IMR-90 (cell line): ENCODE measurements at regions not wholly inside any gene's neighbourhood (a gene's known extent, or its start where the extent isn't known, plus 50 kb on each side); places are given as distances from the start of the nearest gene placed in this dataset.

Source experiments
- ATAC-seq: fragments of 200-7000 bp; cut with Tn5 transposase; 2 replicates; pipeline ENCODE4 v1.9.1; 2020; ENCODE audit warnings: low read depth, mild to moderate bottlenecking, moderate library complexity
- BruUV-seq: library from RNA; stranded (reverse); fragments of 400-500 nt; replicated peaks from 2 replicates; lab custom pipeline; 2021; lab: Mats Ljungman, UMichigan
- CTCF ChIA-PET: fragments of 300-600 bp; formaldehyde crosslinking; extraction: SDS; loops from one replicate; lab custom pipeline; 2021; ENCODE audit warnings: antibody characterized with exemption; lab: Yijun Ruan, JAX
- POLR2A ChIA-PET: fragments of 300-600 bp; sonication (Branson Sonifier 250); formaldehyde crosslinking; loops from one replicate; lab custom pipeline; 2022; ENCODE audit warnings: antibody characterized with exemption; ENCODE audit not compliant: unreplicated experiment; lab: Charles Lee
- DNase-seq: peaks from one replicate; pipeline ENCODE4 v3.0.0; 2013
- H2AFZ ChIP-seq: replicated peaks from 2 replicates; pipeline ENCODE3; 2013; ENCODE audit warnings: low read length, mild to moderate bottlenecking; ENCODE audit not compliant: poor library complexity
- H2AK5ac ChIP-seq: 2 replicates; pipeline ENCODE4 v1.6.1; 2013; ENCODE audit warnings: low read depth, low read length, inconsistent platforms
- H2AK9ac ChIP-seq: replicated peaks from 2 replicates; pipeline ENCODE3; 2013; ENCODE audit warnings: mild to moderate bottlenecking, low read depth, low read length, moderate library complexity; ENCODE audit not compliant: poor library complexity
- H2BK120ac ChIP-seq: 2 replicates; pipeline ENCODE4 v1.6.1; 2013; ENCODE audit warnings: low read depth, low read length, inconsistent platforms
- H2BK15ac ChIP-seq: 3 replicates; pipeline ENCODE4 v1.6.1; 2013; ENCODE audit warnings: low read depth, low read length, inconsistent platforms
- H2BK20ac ChIP-seq: 2 replicates; pipeline ENCODE4 v1.6.1; 2013; ENCODE audit warnings: low read depth, mild to moderate bottlenecking, inconsistent platforms, low read length, moderate library complexity
- H2BK5ac ChIP-seq: 2 replicates; pipeline ENCODE4 v1.6.1; 2013; ENCODE audit warnings: mild to moderate bottlenecking, low read depth, low read length, inconsistent platforms; ENCODE audit not compliant: poor library complexity, severe bottlenecking
- H3K14ac ChIP-seq: replicated peaks from 2 replicates; pipeline ENCODE4 v1.6.1; 2013; ENCODE audit warnings: low read depth, low read length, inconsistent platforms
- H3K18ac ChIP-seq: 2 replicates; pipeline ENCODE4 v1.6.1; 2013; ENCODE audit warnings: low read depth, low read length, control low read depth
- H3K23ac ChIP-seq: 2 replicates; pipeline ENCODE4 v1.6.1; 2013; ENCODE audit warnings: low read depth, low read length, inconsistent platforms
- H3K27ac ChIP-seq: 2 replicates; pipeline ENCODE4 v1.5.1; 2013; ENCODE audit warnings: mild to moderate bottlenecking, control low read depth, low read length; ENCODE audit not compliant: insufficient read depth
- H3K27me3 ChIP-seq: 2 replicates; pipeline ENCODE4 v1.6.1; 2013; ENCODE audit warnings: low read length; ENCODE audit not compliant: control insufficient read depth, insufficient read depth
- H3K36me3 ChIP-seq: 2 replicates; pipeline ENCODE4 v1.6.1; 2013; ENCODE audit warnings: low read length, mixed read lengths; ENCODE audit not compliant: control insufficient read depth, insufficient read depth
- H3K4ac ChIP-seq: 2 replicates; pipeline ENCODE4 v1.6.1; 2013; ENCODE audit warnings: low read depth, low read length, inconsistent platforms
- H3K4me1 ChIP-seq: 2 replicates; pipeline ENCODE4 v1.6.1; 2013; ENCODE audit warnings: low read length, mixed read lengths; ENCODE audit not compliant: control insufficient read depth, insufficient read depth
- H3K4me2 ChIP-seq: 2 replicates; pipeline ENCODE4 v1.6.1; 2013; ENCODE audit warnings: low read depth, mild to moderate bottlenecking, control low read depth, low read length, moderate library complexity
- H3K4me3 ChIP-seq: 2 replicates; pipeline ENCODE4 v1.5.1; 2013; ENCODE audit warnings: low read depth, mild to moderate bottlenecking, control low read depth, low read length, moderate library complexity; ENCODE audit not compliant: insufficient read depth
- H3K56ac ChIP-seq: 2 replicates; pipeline ENCODE4 v1.6.1; 2013; ENCODE audit warnings: low read length, inconsistent platforms; ENCODE audit not compliant: insufficient read depth; ENCODE audit errors: extremely low read depth
- H3K79me1 ChIP-seq, 2 experiments: 2 replicates each; pipeline ENCODE4 v1.6.1; 2013; ENCODE audit warnings: low read length in 2 of 2, inconsistent platforms in 1 of 2, low read depth in 1 of 2
- H3K9ac ChIP-seq: 2 replicates; pipeline ENCODE4 v1.6.1; 2013; ENCODE audit warnings: low read depth, low read length, control low read depth
- H3K9me1 ChIP-seq: 2 replicates; pipeline ENCODE4 v1.6.1; 2013; ENCODE audit warnings: low read length, inconsistent platforms; ENCODE audit not compliant: insufficient read depth
- H3K9me3 ChIP-seq: 2 replicates; pipeline ENCODE4 v1.6.1; 2013; ENCODE audit warnings: low read length; ENCODE audit not compliant: control insufficient read depth, insufficient read depth
- H4K20me1 ChIP-seq: 2 replicates; pipeline ENCODE4 v1.6.1; 2013; ENCODE audit warnings: low read length, inconsistent platforms; ENCODE audit not compliant: insufficient read depth
- H4K5ac ChIP-seq: 2 replicates; pipeline ENCODE4 v1.6.1; 2013; ENCODE audit warnings: mild to moderate bottlenecking, low read depth, low read length, control low read depth
- H4K8ac ChIP-seq, 2 experiments: 2 replicates each; pipeline ENCODE4 v1.6.1; 2013; ENCODE audit warnings: low read depth in 2 of 2, low read length in 2 of 2, control low read depth in 1 of 2, inconsistent platforms in 1 of 2
- H4K91ac ChIP-seq: 2 replicates; pipeline ENCODE4 v1.6.1; 2013; ENCODE audit warnings: low read depth, low read length, inconsistent platforms; ENCODE audit not compliant: insufficient read depth
- RAD21 ChIP-seq: IDR thresholded peaks from 2 replicates; pipeline ENCODE4 v1.6.1; 2012; ENCODE audit warnings: low read length, improper control_type of control experiment
- dilution Hi-C: fragments of 300-500 bp; cut with HindIII; formaldehyde crosslinking; loops from one replicate; pipeline ENCODE4 v1.14.3; 2018; ENCODE audit warnings: low sequenced_read_pairs; ENCODE audit not compliant: unreplicated experiment
- in situ Hi-C: fragments of 300-500 bp; cut with MboI; formaldehyde crosslinking; loops from 3 replicates; pipeline ENCODE4 v1.14.3; 2019; ENCODE audit warnings: low sequenced_read_pairs, inconsistent platforms, mixed read lengths
- intact Hi-C: fragments of 100-400 bp; cut with micrococcal nuclease; formaldehyde crosslinking; loops from 2 replicates; pipeline ENCODE4 v1.10.0; 2022

GRCh38 chr1:222182641-222183040 is 365.3 kb downstream of the HHIPL2 start:
- Histone ChIP-seq H2BK15ac (no peak overlapping the region), H3K14ac (no peak overlapping the region), H3K23ac (no peak overlapping the region), H3K79me1 (no peaks in the 10 kb centered on the region), H3K9ac (no peak overlapping the region), H2AK5ac (no peak overlapping the region), H3K4me3 (no peak overlapping the region), H3K27me3 (no peaks in the 10 kb centered on the region), H2AFZ (no peak overlapping the region), H4K20me1 (no peaks in the 10 kb centered on the region), H3K56ac (no peak overlapping the region), H3K27ac (no peak overlapping the region), H3K4ac (no peak overlapping the region), H3K9me3 (no peaks in the 10 kb centered on the region), H2BK20ac (no peak overlapping the region), H3K18ac (no peak overlapping the region), H4K8ac (no peak overlapping the region), H3K4me1 (no peaks in the 10 kb centered on the region), H4K91ac (no peak overlapping the region), H2AK9ac (no peak overlapping the region), H3K4me2 (no peak overlapping the region), H3K9me1 (no peaks in the 10 kb centered on the region), H3K36me3 (no peaks in the 10 kb centered on the region), H4K5ac (no peak overlapping the region), H2BK120ac (no peak overlapping the region), H2BK5ac (no peak overlapping the region)
- no peak for TF ChIP-seq RAD21
- POLR2A ChIA-PET: no interaction called here
- ATAC-seq: peak; percentile 60
- peak; percentile 69 for DNase-seq
- in situ Hi-C loops: no loop called here
- intact Hi-C loops: no loop called here
- dilution Hi-C loops: no loop called here
- no TSS peak for BruUV-seq
- CTCF ChIA-PET: interaction anchor here (0.6 to 0.7 kb wide), 2 partner anchors 505 to 910 kb away, joined by 3 read pairs; no protein-coding TSS in a partner anchor
